ENCODE measurements at regions not wholly inside any gene's neighbourhood (a gene's known extent, or its start where the extent isn't known, plus 50 kb on each side); places are given as distances from the start of the nearest gene placed in this dataset.

DNA sequence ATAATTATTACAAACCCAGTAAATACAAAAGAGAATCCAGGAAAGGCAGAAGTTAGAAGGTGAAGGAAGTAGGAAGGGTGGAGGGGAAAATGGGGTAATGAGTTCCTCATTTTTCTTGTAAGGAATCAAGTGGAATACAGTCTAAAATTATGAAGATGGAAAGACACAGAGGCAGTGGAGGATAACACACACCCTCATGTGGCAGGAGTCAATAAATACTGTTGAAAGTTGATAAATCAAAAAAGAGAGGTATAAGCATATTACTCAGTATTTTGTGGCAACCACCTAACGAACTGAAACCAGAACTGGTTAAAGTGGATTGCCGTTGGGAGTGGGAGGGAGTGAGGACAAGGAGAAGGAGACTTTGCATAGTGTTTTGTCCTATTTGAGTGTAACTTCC is 78.6 kb upstream of the SLC44A3 start:
- no peak for DNase-seq
- H3K4me1 Mint-ChIP-seq = no peaks in the 10 kb centered on the region
- H3K9me3 Mint-ChIP-seq = peaks cover 0 to 5% (median 0%) of the 10 kb centered on the region in 7 donors

DNA sequence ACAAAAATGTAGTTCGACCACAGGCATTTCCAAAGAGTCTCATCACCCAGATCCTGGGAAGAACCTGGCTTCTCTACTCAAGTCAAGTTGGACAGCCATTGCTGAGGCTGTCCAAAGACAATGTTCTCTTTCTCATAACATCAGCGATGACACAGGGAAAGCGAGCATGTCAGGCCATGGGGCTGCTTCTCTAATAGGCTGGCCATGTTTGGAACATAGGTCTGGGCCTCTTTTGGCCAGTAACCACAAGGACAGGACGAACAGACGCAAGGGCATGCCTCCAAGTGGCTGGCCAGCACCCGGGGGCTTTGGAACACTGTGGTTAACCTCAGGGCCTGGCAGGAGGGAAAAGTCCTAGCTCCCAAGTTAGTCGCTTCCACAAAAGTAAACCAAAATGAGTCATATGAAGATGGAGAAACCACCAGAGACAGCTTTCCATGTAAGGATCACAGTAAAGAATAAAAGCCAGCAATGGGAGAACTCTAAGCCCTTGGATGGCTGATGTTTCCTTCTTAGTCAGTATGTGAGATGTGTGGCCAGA is 80.6 kb upstream of the SLC44A3 start:
- Mint-ChIP-seq H3K27ac (no peak overlapping the region), H3K36me3 (no peaks in the 10 kb centered on the region), H3K4me3 (no peak overlapping the region), H3K27me3 (no peaks in the 10 kb centered on the region), H3K9me3 (peaks cover 0 to 3% (median 0%) of the 10 kb centered on the region in 7 donors), H3K4me1 (no peaks in the 10 kb centered on the region)
- H3K4me3 ChIP-seq (ENCODE audit: low read depth, low read length) = no peak overlapping the region
- no peaks in the 10 kb centered on the region for H3K27me3 ChIP-seq (ENCODE audit: control insufficient read depth, insufficient read depth, low read length)
- H3K9me3 ChIP-seq (ENCODE audit: control insufficient read depth in 2 of 2, low read length in 2 of 2) = no peaks in the 10 kb centered on the region
- no peak for ATAC-seq (ENCODE audit: low read depth in 2 of 2)
- no peaks in the 10 kb centered on the region for H3K36me3 ChIP-seq (ENCODE audit: control insufficient read depth, insufficient read depth, low read length)
- no peaks in the 10 kb centered on the region for H3K4me1 ChIP-seq (ENCODE audit: control insufficient read depth, insufficient read depth, low read length, poor library complexity, severe bottlenecking)
- no peak overlapping the region for H3K27ac ChIP-seq (ENCODE audit: insufficient read depth, low read length, poor library complexity, severe bottlenecking)
- DNase-seq = no peak

More for the DNA sequence above, 78.6 kb upstream of the SLC44A3 start:
- H3K36me3 ChIP-seq (ENCODE audit: control insufficient read depth, insufficient read depth, low read length) = no peaks in the 10 kb centered on the region
- Mint-ChIP-seq H3K36me3 (no peaks in the 10 kb centered on the region), H3K4me3 (no peak overlapping the region), H3K27me3 (no peaks in the 10 kb centered on the region), H3K27ac (no peak overlapping the region)
- no peaks in the 10 kb centered on the region for H3K4me1 ChIP-seq (ENCODE audit: control insufficient read depth, insufficient read depth, low read length, poor library complexity, severe bottlenecking)
- ATAC-seq (ENCODE audit: low read depth in 2 of 2) = no peak
- H3K27ac ChIP-seq (ENCODE audit: insufficient read depth, low read length, poor library complexity, severe bottlenecking) = no peak overlapping the region
- no peaks in the 10 kb centered on the region for H3K27me3 ChIP-seq (ENCODE audit: control insufficient read depth, insufficient read depth, low read length)
- no peaks in the 10 kb centered on the region for H3K9me3 ChIP-seq (ENCODE audit: control insufficient read depth in 2 of 2, low read length in 2 of 2)
- H3K4me3 ChIP-seq (ENCODE audit: low read depth, low read length) = no peak overlapping the region

DNA sequence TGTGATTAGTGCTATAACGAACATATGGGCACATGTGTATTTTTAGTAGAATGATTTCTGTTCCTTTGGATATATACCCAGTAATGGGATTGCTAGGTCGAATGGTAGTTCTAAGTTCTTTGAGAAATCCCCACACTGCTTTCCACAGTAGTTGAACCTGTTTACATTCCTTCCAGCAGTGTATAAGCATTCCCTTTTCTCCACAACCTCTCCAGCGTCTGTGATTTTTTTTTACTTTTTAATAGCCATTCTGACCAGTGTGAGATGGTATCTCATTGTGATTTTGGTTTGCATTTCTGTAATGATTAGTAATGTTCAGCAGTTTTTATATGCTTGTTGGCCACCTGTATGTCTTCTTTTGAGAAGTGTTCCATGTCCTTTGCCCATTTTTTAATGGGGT is 81.8 kb upstream of the SLC44A3 start:
- no peak for ATAC-seq (ENCODE audit: low read depth in 2 of 2)
- Histone ChIP-seq H3K4me3 (ENCODE audit: low read depth, low read length) (no peak overlapping the region), H3K27ac (ENCODE audit: insufficient read depth, low read length, poor library complexity, severe bottlenecking) (no peak overlapping the region), H3K4me1 (ENCODE audit: control insufficient read depth, insufficient read depth, low read length, poor library complexity, severe bottlenecking) (no peaks in the 10 kb centered on the region), H3K27me3 (ENCODE audit: control insufficient read depth, insufficient read depth, low read length) (no peaks in the 10 kb centered on the region), H3K9me3 (ENCODE audit: control insufficient read depth in 2 of 2, low read length in 2 of 2) (no peaks in the 10 kb centered on the region), H3K36me3 (ENCODE audit: control insufficient read depth, insufficient read depth, low read length) (no peaks in the 10 kb centered on the region)
- no peak overlapping the region for H3K4me3 Mint-ChIP-seq
- H3K36me3 Mint-ChIP-seq = no peaks in the 10 kb centered on the region
- no peak for DNase-seq
- no peaks in the 10 kb centered on the region for H3K4me1 Mint-ChIP-seq
- no peak overlapping the region for H3K27ac Mint-ChIP-seq
- H3K27me3 Mint-ChIP-seq = no peaks in the 10 kb centered on the region
- H3K9me3 Mint-ChIP-seq = peaks cover 0 to 3% (median 0%) of the 10 kb centered on the region in 7 donors

DNA sequence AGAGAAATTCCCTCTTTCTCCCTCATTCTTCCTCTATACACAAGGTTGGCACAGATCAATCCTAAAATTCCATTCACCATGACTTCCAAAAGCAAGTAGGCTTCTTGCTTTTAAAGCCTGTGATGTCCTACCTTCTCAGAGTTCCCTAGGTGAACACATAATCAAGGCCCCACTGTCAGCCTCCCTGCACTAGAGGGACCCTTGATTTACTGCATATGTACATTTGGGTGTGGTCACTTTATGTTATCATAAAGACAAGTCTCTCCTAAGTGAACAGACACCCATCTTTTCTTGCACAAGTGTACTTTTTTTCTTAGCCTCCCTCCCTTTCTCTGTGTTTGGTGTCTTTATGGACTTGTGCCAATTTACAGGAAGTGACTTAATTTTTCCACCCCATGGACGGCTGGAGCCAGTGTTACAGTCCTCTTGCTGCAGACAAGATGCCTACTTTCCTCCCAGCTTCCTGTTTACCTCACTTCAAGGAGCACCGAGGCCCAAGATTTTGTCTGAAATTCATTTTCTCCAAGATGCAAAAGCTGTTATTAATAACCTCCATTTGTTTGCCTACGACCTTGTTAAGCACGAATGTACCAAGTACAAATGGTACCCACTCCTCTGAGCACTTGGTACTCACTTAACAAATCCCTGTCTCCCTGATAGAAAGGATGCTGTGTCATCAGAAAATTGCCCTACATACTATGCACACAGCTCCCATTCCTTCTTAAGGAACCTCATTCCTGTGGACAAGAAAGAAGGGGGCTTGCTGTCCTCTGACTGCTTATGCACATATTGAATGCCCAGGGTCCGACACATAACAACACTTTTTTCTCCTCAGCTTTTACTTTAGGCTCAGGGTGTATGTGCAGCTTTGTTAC is 82.8 kb upstream of the SLC44A3 start:
- no peak overlapping the region for H3K27ac Mint-ChIP-seq
- no peak for DNase-seq
- H3K27me3 Mint-ChIP-seq = peaks cover 4% of the 10 kb centered on the region
- no peaks in the 10 kb centered on the region for H3K4me1 ChIP-seq (ENCODE audit: control insufficient read depth, insufficient read depth, low read length, poor library complexity, severe bottlenecking)
- no peak overlapping the region for H3K4me3 Mint-ChIP-seq
- H3K4me3 ChIP-seq (ENCODE audit: low read depth, low read length) = no peak overlapping the region
- no peaks in the 10 kb centered on the region for H3K4me1 Mint-ChIP-seq
- no peak overlapping the region for H3K27ac ChIP-seq (ENCODE audit: insufficient read depth, low read length, poor library complexity, severe bottlenecking)
- H3K27me3 ChIP-seq (ENCODE audit: control insufficient read depth, insufficient read depth, low read length) = no peaks in the 10 kb centered on the region
- no peaks in the 10 kb centered on the region for H3K36me3 Mint-ChIP-seq
- H3K9me3 ChIP-seq (ENCODE audit: control insufficient read depth in 2 of 2, low read length in 2 of 2) = no peaks in the 10 kb centered on the region
- H3K36me3 ChIP-seq (ENCODE audit: control insufficient read depth, insufficient read depth, low read length) = no peaks in the 10 kb centered on the region
- H3K9me3 Mint-ChIP-seq = peaks cover 0 to 3% (median 0%) of the 10 kb centered on the region in 7 donors
- no peak for ATAC-seq (ENCODE audit: low read depth in 2 of 2)

DNA sequence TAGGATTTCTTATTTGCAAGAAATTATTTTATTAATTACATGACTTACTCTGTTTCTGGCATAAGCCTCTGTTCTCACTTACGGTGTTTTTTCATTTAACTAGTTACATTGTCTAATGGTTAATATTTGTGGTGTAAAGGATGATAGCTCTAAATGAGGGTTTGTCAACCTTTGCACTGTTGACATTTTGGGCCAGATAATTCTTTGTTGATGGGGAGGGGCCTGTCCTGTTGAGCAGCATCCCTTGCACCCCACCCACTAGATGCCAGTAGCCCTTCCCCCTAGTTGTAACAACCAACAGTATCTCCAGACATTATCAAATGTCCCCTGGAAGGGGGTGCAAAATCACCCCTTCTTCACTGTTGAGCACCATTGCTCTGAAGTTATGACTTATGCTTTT is 83.6 kb upstream of the SLC44A3 start:
- no peak overlapping the region for H3K4me3 ChIP-seq (ENCODE audit: low read depth, low read length)
- H3K36me3 ChIP-seq (ENCODE audit: control insufficient read depth, insufficient read depth, low read length) = no peaks in the 10 kb centered on the region
- no peaks in the 10 kb centered on the region for H3K27me3 ChIP-seq (ENCODE audit: control insufficient read depth, insufficient read depth, low read length)
- Mint-ChIP-seq H3K4me1 (no peaks in the 10 kb centered on the region), H3K9me3 (peaks cover 0 to 3% (median 0%) of the 10 kb centered on the region in 7 donors), H3K4me3 (no peak overlapping the region), H3K27ac (no peak overlapping the region), H3K27me3 (peaks cover 4% of the 10 kb centered on the region), H3K36me3 (no peaks in the 10 kb centered on the region)
- DNase-seq = no peak
- H3K27ac ChIP-seq (ENCODE audit: insufficient read depth, low read length, poor library complexity, severe bottlenecking) = no peak overlapping the region
- no peak for ATAC-seq (ENCODE audit: low read depth in 2 of 2)
- H3K4me1 ChIP-seq (ENCODE audit: control insufficient read depth, insufficient read depth, low read length, poor library complexity, severe bottlenecking) = no peaks in the 10 kb centered on the region
- H3K9me3 ChIP-seq (ENCODE audit: control insufficient read depth in 2 of 2, low read length in 2 of 2) = no peaks in the 10 kb centered on the region

DNA sequence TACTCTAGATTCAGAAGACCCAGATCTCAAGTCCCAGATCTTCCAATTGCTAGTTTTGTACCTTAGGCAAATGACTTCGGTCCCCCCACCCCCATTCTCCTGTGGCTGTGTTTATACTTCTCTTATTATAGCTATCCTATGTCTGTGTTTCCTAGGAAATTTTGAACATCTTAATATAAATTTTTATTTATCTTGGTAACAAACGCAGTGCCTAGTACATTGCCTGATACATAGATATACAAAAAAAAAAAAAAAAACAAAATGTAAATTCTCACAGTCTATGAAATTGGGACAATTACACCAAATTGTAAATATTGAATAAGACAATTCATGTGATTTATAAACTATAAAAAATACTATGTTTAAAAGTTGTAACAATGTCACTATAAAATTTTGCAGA is 84.1 kb upstream of the SLC44A3 start:
- H3K27me3 Mint-ChIP-seq = peaks cover 4% of the 10 kb centered on the region
- DNase-seq = no peak
- H3K9me3 ChIP-seq (ENCODE audit: control insufficient read depth in 2 of 2, low read length in 2 of 2) = no peaks in the 10 kb centered on the region
- no peaks in the 10 kb centered on the region for H3K36me3 ChIP-seq (ENCODE audit: control insufficient read depth, insufficient read depth, low read length)
- ATAC-seq (ENCODE audit: low read depth in 2 of 2) = no peak
- H3K4me1 ChIP-seq (ENCODE audit: control insufficient read depth, insufficient read depth, low read length, poor library complexity, severe bottlenecking) = no peaks in the 10 kb centered on the region
- no peak overlapping the region for H3K27ac Mint-ChIP-seq
- no peak overlapping the region for H3K27ac ChIP-seq (ENCODE audit: insufficient read depth, low read length, poor library complexity, severe bottlenecking)
- H3K4me3 Mint-ChIP-seq = no peak overlapping the region
- H3K4me3 ChIP-seq (ENCODE audit: low read depth, low read length) = no peak overlapping the region
- H3K9me3 Mint-ChIP-seq = peaks cover 0 to 3% (median 0%) of the 10 kb centered on the region in 7 donors
- H3K27me3 ChIP-seq (ENCODE audit: control insufficient read depth, insufficient read depth, low read length) = no peaks in the 10 kb centered on the region
- H3K36me3 Mint-ChIP-seq = no peaks in the 10 kb centered on the region
- H3K4me1 Mint-ChIP-seq = no peaks in the 10 kb centered on the region

DNA sequence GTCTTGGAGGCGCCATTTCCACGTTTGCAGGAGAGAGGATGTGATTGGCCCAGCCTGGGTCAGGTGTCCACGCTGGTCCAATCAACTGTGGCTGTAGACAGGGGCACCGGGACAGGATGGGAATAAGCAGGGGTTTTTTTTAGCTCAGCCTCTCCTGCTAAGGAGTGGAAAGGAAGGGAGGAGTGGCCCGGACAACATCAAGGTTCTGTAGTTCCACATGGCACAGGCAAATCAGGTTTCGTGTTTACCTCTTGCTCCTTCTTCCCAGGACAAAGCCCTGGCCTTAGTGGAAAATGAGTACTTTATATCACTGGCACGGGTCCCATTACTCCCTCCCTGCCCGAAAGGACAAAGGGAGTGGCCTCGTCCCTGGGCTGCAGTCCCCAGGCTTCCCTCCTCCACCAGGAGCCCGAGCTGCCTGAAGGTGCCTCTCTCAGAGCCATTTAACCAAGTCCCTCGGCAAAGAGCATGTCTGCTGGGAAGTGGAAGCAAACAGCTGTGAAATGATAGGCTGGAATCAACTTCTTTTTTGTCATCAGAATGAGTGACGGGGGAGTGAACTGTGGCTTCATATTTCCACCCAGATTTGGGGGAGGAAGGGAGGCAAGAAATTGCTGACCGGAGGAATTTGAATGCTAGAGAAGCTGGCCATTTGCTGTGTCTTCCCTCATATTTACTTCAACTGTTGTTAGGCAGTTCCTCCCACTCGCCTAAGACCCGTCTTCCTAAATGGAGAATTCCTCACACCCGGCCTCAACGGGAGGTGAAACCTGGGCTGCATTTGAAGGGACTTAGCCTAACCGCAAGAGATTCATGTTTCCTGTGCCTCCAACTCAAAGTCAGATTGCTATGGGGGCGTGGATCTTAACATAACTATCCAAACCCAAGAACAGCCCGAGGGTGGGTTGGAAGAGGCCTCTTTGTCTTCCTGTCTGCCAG is 84.9 kb upstream of the SLC44A3 start:
- no peak overlapping the region for H3K27ac ChIP-seq (ENCODE audit: insufficient read depth, low read length, poor library complexity, severe bottlenecking)

More for the DNA sequence above, 84.9 kb upstream of the SLC44A3 start:
- H3K4me1 Mint-ChIP-seq = no peaks in the 10 kb centered on the region
- no peak overlapping the region for H3K27ac Mint-ChIP-seq
- DNase-seq (no peak), ATAC-seq (ENCODE audit: low read depth in 2 of 2) (no peak)
- H3K27me3 Mint-ChIP-seq = peaks cover 4% of the 10 kb centered on the region
- H3K4me3 ChIP-seq (ENCODE audit: low read depth, low read length) = no peak overlapping the region
- no peaks in the 10 kb centered on the region for H3K4me1 ChIP-seq (ENCODE audit: control insufficient read depth, insufficient read depth, low read length, poor library complexity, severe bottlenecking)
- H3K36me3 ChIP-seq (ENCODE audit: control insufficient read depth, insufficient read depth, low read length) = no peaks in the 10 kb centered on the region
- peaks cover 0 to 3% (median 0%) of the 10 kb centered on the region in 7 donors for H3K9me3 Mint-ChIP-seq
- no peaks in the 10 kb centered on the region for H3K36me3 Mint-ChIP-seq
- H3K27me3 ChIP-seq (ENCODE audit: control insufficient read depth, insufficient read depth, low read length) = no peaks in the 10 kb centered on the region
- H3K4me3 Mint-ChIP-seq = no peak overlapping the region
- no peaks in the 10 kb centered on the region for H3K9me3 ChIP-seq (ENCODE audit: control insufficient read depth in 2 of 2, low read length in 2 of 2)

Data from CD4-positive, CD25-positive, alpha-beta regulatory T cell (primary cell).